AG09309 (cell line): ENCODE measurements at regions not wholly inside any gene's neighbourhood (a gene's known extent, or its start where the extent isn't known, plus 50 kb on each side); places are given as distances from the start of the nearest gene placed in this dataset.

ENCODE experiments used
- DNase-seq: peaks from one replicate; pipeline ENCODE4 v3.0.0-alpha.2; 2010; ENCODE audit warnings: low read depth
- H3K4me3 ChIP-seq: 2 replicates; pipeline ENCODE4 v1.5.1; 2011; ENCODE audit warnings: mild to moderate bottlenecking, low read depth, low read length, moderate library complexity; ENCODE audit not compliant: control insufficient read depth
- CTCF ChIP-seq: IDR thresholded peaks from 2 replicates; pipeline ENCODE4 v1.5.1; 2011; ENCODE audit warnings: mild to moderate bottlenecking, low read depth, low read length, inconsistent platforms; ENCODE audit not compliant: insufficient read depth, control insufficient read depth; ENCODE audit errors: missing control alignments

- H3K4me3 ChIP-seq, result no peak overlapping the region
- no peak for DNase-seq
- no peak for TF ChIP-seq CTCF
Measured at GRCh38 chr11:92286709-92287108, 62.1 kb downstream of the FAT3 start.

DNA sequence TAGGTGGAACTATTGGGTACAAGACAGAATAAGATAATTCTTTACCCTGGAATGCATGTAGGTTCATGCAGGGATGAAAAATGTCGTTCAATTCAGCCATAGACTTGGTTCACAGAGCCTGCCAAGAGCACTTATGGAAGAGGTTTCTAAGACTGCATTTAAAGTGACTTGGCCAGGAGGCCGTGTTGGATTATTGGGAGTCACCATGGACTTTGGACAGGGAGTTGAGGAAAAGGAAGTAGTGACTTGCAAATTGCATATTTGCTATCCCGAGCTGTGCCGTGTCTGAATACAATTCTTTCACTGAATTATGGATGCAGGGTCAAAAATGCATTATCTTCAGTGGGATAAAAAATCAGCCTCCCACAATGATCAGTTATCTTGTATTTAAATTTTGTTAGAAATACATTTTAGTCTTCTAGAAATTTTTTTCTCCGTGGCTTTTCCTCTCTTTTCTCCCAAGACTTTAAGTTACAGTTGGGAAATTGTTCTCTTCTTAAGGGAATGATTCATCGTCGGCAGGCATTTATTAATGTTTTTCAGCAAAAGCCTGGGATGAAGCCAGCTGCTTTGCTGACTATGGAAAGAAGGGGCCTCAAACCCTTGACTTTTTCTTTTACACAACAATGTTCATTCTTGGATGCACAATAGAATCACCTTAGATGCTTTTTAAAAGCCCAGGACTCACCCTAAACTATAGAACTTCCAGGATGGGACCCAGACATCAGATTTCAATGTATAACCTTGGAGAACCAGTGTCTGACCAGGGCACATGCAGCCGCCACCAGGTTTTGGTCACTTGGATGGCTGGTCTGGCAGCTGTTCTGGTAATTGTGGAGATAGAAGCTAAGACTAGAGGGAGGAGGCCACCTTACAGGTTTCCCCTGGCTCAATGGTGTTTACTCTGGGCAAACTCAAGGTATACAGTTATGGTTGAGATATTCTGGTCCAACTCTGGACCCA lies 70.8 kb downstream of the FAT3 start:
- no peak for DNase-seq
- TF ChIP-seq CTCF, result no peak

GRCh38 chr11:92296138-92296515 lies 71.5 kb downstream of the FAT3 start:
- H3K4me3 ChIP-seq, result no peak overlapping the region
- DNase-seq, result no peak
- no peak for TF ChIP-seq CTCF

More for the DNA sequence above, 70.8 kb downstream of the FAT3 start:
- H3K4me3 ChIP-seq, result no peak overlapping the region

DNA sequence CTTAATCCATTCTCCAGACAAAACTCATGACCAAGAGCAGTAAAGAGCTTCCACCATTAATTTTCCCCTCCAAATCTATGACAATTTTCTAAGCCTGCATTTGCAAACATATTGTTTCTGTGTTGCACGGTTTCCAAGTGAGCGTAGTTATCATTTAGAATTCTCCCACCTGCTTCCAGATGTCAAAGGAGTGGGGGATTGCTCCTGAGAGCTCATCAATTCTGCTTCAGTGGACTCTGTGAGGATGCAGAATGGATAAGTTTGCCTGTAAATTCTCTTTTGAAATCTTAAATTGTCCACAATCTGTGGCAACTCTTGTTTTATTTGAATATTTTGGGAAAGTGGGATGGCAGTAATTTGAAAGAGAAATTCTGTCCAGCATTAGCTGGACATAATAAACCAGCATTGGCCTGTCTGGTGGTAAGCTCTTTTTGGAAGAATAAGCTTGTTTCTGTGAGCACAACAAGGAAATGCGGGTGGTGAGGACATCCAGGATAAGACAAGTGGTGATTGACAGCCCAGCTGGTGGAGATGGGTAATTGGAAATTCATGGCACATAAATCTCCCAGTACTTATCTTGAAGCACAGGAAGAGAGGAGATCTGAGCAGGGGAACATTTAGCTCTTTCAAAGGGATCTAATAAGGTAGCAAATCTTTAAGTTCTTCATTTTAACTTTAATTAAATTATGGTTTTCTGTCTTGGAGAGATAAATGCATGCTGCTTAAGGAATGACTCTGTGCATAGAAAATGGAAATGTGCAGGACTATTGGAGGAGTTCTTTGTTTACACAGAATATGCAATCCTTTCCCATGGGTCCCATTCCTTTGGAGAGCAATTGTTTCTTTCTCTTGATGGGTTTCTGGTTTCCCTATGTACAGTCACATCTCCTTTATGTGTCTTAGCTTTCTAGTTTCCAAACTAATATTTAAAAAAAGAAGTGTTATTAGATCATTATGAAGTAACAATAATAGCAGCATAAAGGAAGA lies 73.2 kb downstream of the FAT3 start:
- no peak for TF ChIP-seq CTCF
- H3K4me3 ChIP-seq, result no peak overlapping the region
- DNase-seq, result no peak

DNA sequence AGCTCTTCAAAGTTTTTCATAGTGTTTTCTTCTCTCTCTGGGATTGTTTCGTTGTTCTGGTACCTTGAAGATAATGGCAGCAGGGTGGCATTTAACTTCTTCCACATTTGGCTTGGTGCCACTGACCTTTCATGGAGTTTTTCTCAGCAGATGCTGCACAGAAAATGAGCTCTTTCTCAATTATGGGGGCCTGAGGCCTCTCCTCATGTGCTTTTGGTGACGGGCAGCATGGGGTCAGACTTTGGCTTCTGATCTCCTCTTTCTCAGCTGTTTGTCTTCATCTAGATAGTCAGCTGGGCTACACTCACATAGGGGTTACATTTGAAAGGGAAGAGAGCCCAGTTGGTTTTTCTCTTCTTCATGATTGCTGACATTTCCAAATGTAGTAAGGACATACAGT lies 76.3 kb downstream of the FAT3 start:
- no peak for DNase-seq
- no peak for TF ChIP-seq CTCF

DNA sequence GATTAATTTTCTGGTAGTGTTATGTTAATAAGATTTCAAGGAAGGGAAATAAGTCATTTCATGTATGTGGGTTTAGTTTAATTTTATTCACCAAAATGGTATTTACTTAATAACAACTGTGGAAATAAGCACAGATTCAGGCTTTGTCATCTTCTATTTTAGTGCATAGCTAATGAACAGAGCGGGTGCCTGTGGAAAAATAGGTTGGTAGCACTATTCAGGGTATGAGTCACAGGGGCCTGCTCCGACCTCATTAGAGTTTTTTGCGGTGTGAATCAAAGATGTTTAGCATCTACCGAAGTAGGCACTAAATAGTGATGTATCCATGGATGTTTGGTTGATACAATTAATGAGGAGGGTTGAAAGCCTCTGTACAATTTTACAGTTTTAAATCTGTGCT lies 78.2 kb downstream of the FAT3 start:
- TF ChIP-seq CTCF, result no peak
- H3K4me3 ChIP-seq, result no peak overlapping the region
- DNase-seq, result no peak

More for the DNA sequence above, 76.3 kb downstream of the FAT3 start:
- no peak overlapping the region for H3K4me3 ChIP-seq
